Neural progenitor cell (in vitro differentiated cells): ENCODE measurements at regions not wholly inside any gene's neighbourhood (a gene's known extent, or its start where the extent isn't known, plus 50 kb on each side); places are given as distances from the start of the nearest gene placed in this dataset.

Source experiments
- EZH2phosphoT487 ChIP-seq: fragments of 200-600 bp; sonication (generic); IDR thresholded peaks from 2 replicates; pipeline ENCODE4 v1.6.1; 2017; ENCODE audit warnings: antibody characterized with exemption
- TF ChIP-seq, protein P1 (sequence below): fragments of 200-600 bp; sonication (generic); IDR thresholded peaks from 2 replicates; pipeline ENCODE4 v1.5.1; 2017; ENCODE audit warnings: antibody characterized with exemption, mild to moderate bottlenecking

DNA sequence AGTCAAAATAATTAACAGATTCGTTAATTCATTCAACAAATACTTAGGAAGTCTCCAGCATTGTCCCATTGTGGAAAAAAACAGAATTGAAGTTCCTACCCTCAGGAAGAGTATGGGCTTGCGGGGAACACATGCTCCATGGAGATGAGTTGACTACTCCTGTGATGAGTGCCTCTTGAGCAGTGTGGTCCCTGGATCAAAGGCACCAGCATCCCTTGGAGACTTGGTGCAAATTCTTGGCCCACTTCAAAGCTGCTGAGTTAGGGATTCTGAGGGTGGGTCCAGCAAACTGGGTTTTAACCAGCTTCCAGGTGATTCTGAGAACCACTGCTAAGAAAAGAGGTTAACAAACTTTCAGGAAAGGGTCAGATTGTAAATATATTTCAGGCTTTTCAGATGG is 361.6 kb downstream of the MYCN start:
- TF ChIP-seq, protein P1, sequence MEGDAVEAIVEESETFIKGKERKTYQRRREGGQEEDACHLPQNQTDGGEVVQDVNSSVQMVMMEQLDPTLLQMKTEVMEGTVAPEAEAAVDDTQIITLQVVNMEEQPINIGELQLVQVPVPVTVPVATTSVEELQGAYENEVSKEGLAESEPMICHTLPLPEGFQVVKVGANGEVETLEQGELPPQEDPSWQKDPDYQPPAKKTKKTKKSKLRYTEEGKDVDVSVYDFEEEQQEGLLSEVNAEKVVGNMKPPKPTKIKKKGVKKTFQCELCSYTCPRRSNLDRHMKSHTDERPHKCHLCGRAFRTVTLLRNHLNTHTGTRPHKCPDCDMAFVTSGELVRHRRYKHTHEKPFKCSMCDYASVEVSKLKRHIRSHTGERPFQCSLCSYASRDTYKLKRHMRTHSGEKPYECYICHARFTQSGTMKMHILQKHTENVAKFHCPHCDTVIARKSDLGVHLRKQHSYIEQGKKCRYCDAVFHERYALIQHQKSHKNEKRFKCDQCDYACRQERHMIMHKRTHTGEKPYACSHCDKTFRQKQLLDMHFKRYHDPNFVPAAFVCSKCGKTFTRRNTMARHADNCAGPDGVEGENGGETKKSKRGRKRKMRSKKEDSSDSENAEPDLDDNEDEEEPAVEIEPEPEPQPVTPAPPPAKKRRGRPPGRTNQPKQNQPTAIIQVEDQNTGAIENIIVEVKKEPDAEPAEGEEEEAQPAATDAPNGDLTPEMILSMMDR = no peak
- TF ChIP-seq EZH2phosphoT487 = no peak
